HepG2 (cell line): ENCODE measurements at regions not wholly inside any gene's neighbourhood (a gene's known extent, or its start where the extent isn't known, plus 50 kb on each side); places are given as distances from the start of the nearest gene placed in this dataset.

Experiments
- ARID4A ChIP-seq: sonication (generic); formaldehyde crosslinking; IDR thresholded peaks from 2 replicates; pipeline ENCODE4 v1.5.0; 2020; ENCODE audit warnings: mild to moderate bottlenecking, missing genetic modification reagents, borderline replicate concordance
- CAMTA2 ChIP-seq: sonication (generic); formaldehyde crosslinking; IDR thresholded peaks from 2 replicates; pipeline ENCODE4 v1.4.0; 2020; ENCODE audit warnings: mild to moderate bottlenecking, missing genetic modification reagents, borderline replicate concordance
- CTCF ChIP-seq: sonication (generic); formaldehyde crosslinking; IDR thresholded peaks from 2 replicates; pipeline ENCODE4 v1.5.0; 2020; ENCODE audit warnings: mild to moderate bottlenecking, missing genetic modification reagents, moderate library complexity
- EZH2 ChIP-seq: conservative IDR thresholded peaks from 2 replicates; pipeline ENCODE4 v1.6.1; 2012; ENCODE audit warnings: mild to moderate bottlenecking, low read depth, low read length, moderate library complexity
- MYC ChIP-seq: sonication (generic); formaldehyde crosslinking; IDR thresholded peaks from 2 replicates; pipeline ENCODE4 v1.9.0; 2021; ENCODE audit warnings: missing genetic modification reagents, borderline replicate concordance
- NRL ChIP-seq: sonication (generic); formaldehyde crosslinking; IDR thresholded peaks from 2 replicates; pipeline ENCODE4 v1.5.0; 2020; ENCODE audit warnings: missing genetic modification reagents, mild to moderate bottlenecking, moderate library complexity, borderline replicate concordance
- POLR2AphosphoS2 ChIP-seq: IDR thresholded peaks from 2 replicates; pipeline ENCODE4 v1.6.1; 2011; ENCODE audit warnings: low read depth, low read length, improper control_type of control experiment
- PRPF4 ChIP-seq: fragments of 200-400 bp; formaldehyde crosslinking; IDR thresholded peaks from 2 replicates; pipeline ENCODE4 v1.6.1; 2016; ENCODE audit warnings: low read length, low read depth; ENCODE audit not compliant: poor library complexity, severe bottlenecking
- ZNF33B ChIP-seq: sonication (generic); formaldehyde crosslinking; IDR thresholded peaks from 2 replicates; pipeline ENCODE4 v1.5.1; 2020; ENCODE audit warnings: mild to moderate bottlenecking, missing genetic modification reagents

- no peak for TF ChIP-seq ZNF33B (CRISPR knock-in tag)
- TF ChIP-seq EZH2, result no peak
- no peak for TF ChIP-seq POLR2AphosphoS2
- no peak for TF ChIP-seq CTCF (CRISPR knock-in tag)
- no peak for TF ChIP-seq NRL (CRISPR knock-in tag)
- TF ChIP-seq CAMTA2 (CRISPR knock-in tag), result no peak
- TF ChIP-seq ARID4A, result no peak
- no peak for TF ChIP-seq PRPF4
- no peak for TF ChIP-seq MYC
Observed at GRCh38 chr10:30185341-30185740, 126.0 kb upstream of the JCAD start.
